NT2/D1 (cell line): ENCODE measurements at regions not wholly inside any gene's neighbourhood (a gene's known extent, or its start where the extent isn't known, plus 50 kb on each side); places are given as distances from the start of the nearest gene placed in this dataset.

ENCODE experiments used
- YY1 ChIP-seq: IDR thresholded peaks from 2 replicates; pipeline ENCODE4 v1.6.1; 2011; ENCODE audit not compliant: insufficient read length, insufficient read depth
- ZNF274 ChIP-seq: IDR thresholded peaks from 2 replicates; pipeline ENCODE4 v1.6.1; 2011; ENCODE audit warnings: mild to moderate bottlenecking, low read depth, low read length

GRCh38 chr11:69218271-69218682 lies 62.5 kb downstream of the SMIM38 start:
- TF ChIP-seq ZNF274, result no peak
- TF ChIP-seq YY1, result no peak
